ENCODE measurements at regions not wholly inside any gene's neighbourhood (a gene's known extent, or its start where the extent isn't known, plus 50 kb on each side); places are given as distances from the start of the nearest gene placed in this dataset.

- no peaks in the 10 kb centered on the region for H3K36me3 ChIP-seq (ENCODE audit: control insufficient read depth in 4 of 4, insufficient read depth in 4 of 4, low read length in 4 of 4)
- H3K27ac ChIP-seq (ENCODE audit: low read depth in 1 of 2, low read length in 1 of 2), result no peak overlapping the region
- no peak overlapping the region for H3K9ac ChIP-seq (ENCODE audit: insufficient read depth in 1 of 2, low read length in 2 of 2)
- H3K4me3 ChIP-seq, result no peak overlapping the region
- no peaks in the 10 kb centered on the region for H3K27me3 ChIP-seq (ENCODE audit: control insufficient read depth in 3 of 3, insufficient read depth in 3 of 3, low read length in 2 of 3)
- no peak for DNase-seq
- ATAC-seq (ENCODE audit: insufficient read depth, low FRiP score), result no peak
- no peak for TF ChIP-seq CTCF (IDR thresholded peaks at IDR 0.05; ENCODE audit: control extremely low read depth, extremely low read depth)
- H3K9me3 ChIP-seq (ENCODE audit: control insufficient read depth in 4 of 4, insufficient read depth in 3 of 4, low read length in 3 of 4), result peaks cover 0 to 4% (median 0%) of the 10 kb centered on the region in 4 donors
- 77 to 78% methylated on average over 2 of the region's 2 CpGs for WGBS, 2 donors
- no peaks in the 10 kb centered on the region for H3K4me1 ChIP-seq (ENCODE audit: control insufficient read depth in 5 of 5, insufficient read depth in 5 of 5, low read length in 5 of 5)
Measured at GRCh38 chr21:23093259-23093658, 2095.1 kb downstream of the NCAM2 start.

GRCh38 chr21:23099185-23099584, 2101.0 kb downstream of the NCAM2 start:
- Histone ChIP-seq H3K27me3 (ENCODE audit: control insufficient read depth in 3 of 3, insufficient read depth in 3 of 3, low read length in 2 of 3) (no peaks in the 10 kb centered on the region), H3K4me3 (no peak overlapping the region), H3K4me1 (ENCODE audit: control insufficient read depth in 5 of 5, insufficient read depth in 5 of 5, low read length in 5 of 5) (no peaks in the 10 kb centered on the region), H3K36me3 (ENCODE audit: control insufficient read depth in 4 of 4, insufficient read depth in 4 of 4, low read length in 4 of 4) (no peaks in the 10 kb centered on the region), H3K9me3 (ENCODE audit: control insufficient read depth in 4 of 4, insufficient read depth in 3 of 4, low read length in 3 of 4) (no peaks in the 10 kb centered on the region), H3K9ac (ENCODE audit: insufficient read depth in 1 of 2, low read length in 2 of 2) (no peak overlapping the region), H3K27ac (ENCODE audit: low read depth in 1 of 2, low read length in 1 of 2) (no peak overlapping the region)
- TF ChIP-seq CTCF (IDR thresholded peaks at IDR 0.05; ENCODE audit: control extremely low read depth, extremely low read depth), result no peak
- DNase-seq (no peak), ATAC-seq (ENCODE audit: insufficient read depth, low FRiP score) (no peak)

- WGBS, 2 donors, result 95 to 96% methylated on average over 13 to 14 of the region's 14 CpGs
Measured at GRCh38 chr21:23101111-23101510, 2102.9 kb downstream of the NCAM2 start.

More at GRCh38 chr21:23101111-23101510, 2102.9 kb downstream of the NCAM2 start:
- no peaks in the 10 kb centered on the region for H3K27me3 ChIP-seq (ENCODE audit: control insufficient read depth in 3 of 3, insufficient read depth in 3 of 3, low read length in 2 of 3)
- no peak overlapping the region for H3K9ac ChIP-seq (ENCODE audit: insufficient read depth in 1 of 2, low read length in 2 of 2)
- TF ChIP-seq CTCF (IDR thresholded peaks at IDR 0.05; ENCODE audit: control extremely low read depth, extremely low read depth), result no peak
- H3K4me1 ChIP-seq (ENCODE audit: control insufficient read depth in 5 of 5, insufficient read depth in 5 of 5, low read length in 5 of 5), result no peaks in the 10 kb centered on the region
- H3K36me3 ChIP-seq (ENCODE audit: control insufficient read depth in 4 of 4, insufficient read depth in 4 of 4, low read length in 4 of 4), result no peaks in the 10 kb centered on the region
- H3K27ac ChIP-seq (ENCODE audit: low read depth in 1 of 2, low read length in 1 of 2), result no peak overlapping the region
- DNase-seq, result no peak
- no peak overlapping the region for H3K4me3 ChIP-seq
- ATAC-seq (ENCODE audit: insufficient read depth, low FRiP score), result no peak
- H3K9me3 ChIP-seq (ENCODE audit: control insufficient read depth in 4 of 4, insufficient read depth in 3 of 4, low read length in 3 of 4), result no peaks in the 10 kb centered on the region

All from lung (tissue), 11 donors.